H1 (cell line): ENCODE measurements at regions not wholly inside any gene's neighbourhood (a gene's known extent, or its start where the extent isn't known, plus 50 kb on each side); places are given as distances from the start of the nearest gene placed in this dataset.

Source experiments
- CTCF ChIA-PET: fragments of 300-600 bp; sonication (Branson Sonifier 250); formaldehyde crosslinking; loops from one replicate; lab custom pipeline; 2021; ENCODE audit not compliant: partially characterized antibody; lab: Charles Lee
- POLR2A ChIA-PET: fragments of 300-600 bp; sonication (Branson Sonifier 250); formaldehyde crosslinking; loops from one replicate; lab custom pipeline; 2021; ENCODE audit warnings: inconsistent platforms; ENCODE audit not compliant: partially characterized antibody; lab: Charles Lee
- DNase-seq, 2 experiments: peaks; one replicate each; pipeline versions ENCODE4 v3.0.0 to v3.0.0-alpha.2; 2010 to 2022; ENCODE audit warnings: low spot score in 2 of 2, low read depth in 1 of 2, mixed read lengths in 1 of 2
- FAIRE-seq: peaks from 2 replicates; lab custom pipeline; 2011; peaks lifted over from hg19 to GRCh38; lab: Jason Lieb, UNC
- H2AFZ ChIP-seq: 2 replicates; pipeline ENCODE4 v1.8.1; 2012; ENCODE audit warnings: low read length, inconsistent platforms
- H2AK5ac ChIP-seq: 2 replicates; pipeline ENCODE4 v1.6.1; 2013; ENCODE audit warnings: low read depth, low read length
- H2BK120ac ChIP-seq: replicated peaks from 2 replicates; pipeline ENCODE3; 2013; ENCODE audit warnings: low read depth, low read length, inconsistent platforms
- H2BK12ac ChIP-seq: 2 replicates; pipeline ENCODE4 v1.6.1; 2013; ENCODE audit warnings: low read depth, low read length
- H2BK15ac ChIP-seq: 2 replicates; pipeline ENCODE4 v1.6.1; 2013; ENCODE audit warnings: low read length
- H2BK20ac ChIP-seq: 2 replicates; pipeline ENCODE4 v1.6.1; 2013; ENCODE audit warnings: low read length
- H2BK5ac ChIP-seq: 2 replicates; pipeline ENCODE4 v1.6.1; 2013; ENCODE audit warnings: low read depth, low read length
- H3K14ac ChIP-seq: 2 replicates; pipeline ENCODE4 v1.6.1; 2013; ENCODE audit warnings: inconsistent platforms; ENCODE audit not compliant: insufficient read length
- H3K18ac ChIP-seq: 2 replicates; pipeline ENCODE4 v1.6.1; 2013; ENCODE audit warnings: low read length; ENCODE audit errors: extremely low read depth
- H3K23ac ChIP-seq: 2 replicates; pipeline ENCODE4 v1.6.1; 2013; ENCODE audit warnings: inconsistent platforms; ENCODE audit not compliant: insufficient read length
- H3K23me2 ChIP-seq: 2 replicates; pipeline ENCODE4 v1.6.1; 2013; ENCODE audit warnings: low read depth, low read length
- H3K27ac ChIP-seq: 2 replicates; pipeline ENCODE4 v1.6.1; 2011; ENCODE audit warnings: low read depth, low read length, inconsistent platforms
- H3K27me3 ChIP-seq, 4 experiments: replicated peaks in 1 of 4; 1 replicate in 1 of 4; 2 replicates in 3 of 4; pipeline versions ENCODE4 v1.6.1 to v1.8.1; 2011 to 2013; ENCODE audit warnings: low read length in 3 of 4, mild to moderate bottlenecking in 3 of 4, inconsistent platforms in 2 of 4, mixed read lengths in 2 of 4, moderate library complexity in 1 of 4; ENCODE audit not compliant: control insufficient read depth in 3 of 4, insufficient read depth in 3 of 4; ENCODE audit errors: extremely low read depth in 1 of 4
- H3K36me3 ChIP-seq, 4 experiments: 2 replicates each; pipeline versions ENCODE4 v1.6.1 to v1.8.1; 2011 to 2013; ENCODE audit warnings: mild to moderate bottlenecking in 4 of 4, low read length in 3 of 4, moderate library complexity in 2 of 4, control low read depth in 1 of 4, inconsistent platforms in 1 of 4; ENCODE audit not compliant: insufficient read depth in 4 of 4, control insufficient read depth in 2 of 4
- H3K4ac ChIP-seq: replicated peaks from 2 replicates; pipeline ENCODE3; 2013; ENCODE audit warnings: low read length, low read depth, mixed read lengths, inconsistent platforms; ENCODE audit not compliant: insufficient read length
- H3K4me1 ChIP-seq, 4 experiments: replicated peaks in 1 of 4; 1 replicate in 1 of 4; 2 replicates in 3 of 4; pipeline versions ENCODE4 v1.6.1 to v1.8.1; 2011 to 2013; ENCODE audit warnings: low read length in 3 of 4, inconsistent platforms in 2 of 4, mixed read lengths in 1 of 4; ENCODE audit not compliant: insufficient read depth in 4 of 4, control insufficient read depth in 3 of 4
- H3K4me2 ChIP-seq, 2 experiments: 2 replicates each; pipeline versions ENCODE4 v1.6.1 to v1.8.1; 2011 to 2013; ENCODE audit warnings: low read depth in 2 of 2, low read length in 2 of 2, control low read depth in 1 of 2, inconsistent platforms in 1 of 2, mild to moderate bottlenecking in 1 of 2; ENCODE audit not compliant: insufficient read depth in 1 of 2
- H3K4me3 ChIP-seq, 4 experiments: fragments of 200-600, 300-600 bp in 1 of 4; sonication (generic), shearing (Covaris generic), sonication (Bioruptor Twin) in 1 of 4; 2 replicates each; pipeline versions ENCODE4 v1.5.1 to v1.8.1; 2011 to 2016; ENCODE audit warnings: low read length in 4 of 4, low read depth in 3 of 4, control low read depth in 2 of 4, inconsistent platforms in 2 of 4, mild to moderate bottlenecking in 2 of 4, mixed read lengths in 1 of 4, moderate library complexity in 1 of 4; ENCODE audit not compliant: insufficient read depth in 2 of 4; ENCODE audit errors: extremely low read depth in 1 of 4
- H3K56ac ChIP-seq: replicated peaks from 2 replicates; pipeline ENCODE3; 2013; ENCODE audit warnings: low read depth, mild to moderate bottlenecking, mixed read lengths, low read length, inconsistent platforms; ENCODE audit not compliant: insufficient read length
- H3K79me1 ChIP-seq: 2 replicates; pipeline ENCODE4 v1.6.1; 2013; ENCODE audit warnings: low read depth, low read length, control low read depth
- H3K79me2 ChIP-seq, 2 experiments: 2 replicates each; pipeline versions ENCODE4 v1.6.1 to v1.8.1; 2012 to 2013; ENCODE audit warnings: low read length in 2 of 2, mild to moderate bottlenecking in 2 of 2, inconsistent platforms in 1 of 2; ENCODE audit not compliant: insufficient read depth in 2 of 2, control insufficient read depth in 1 of 2
- H3K9ac ChIP-seq, 4 experiments: replicated peaks in 1 of 4; 1 replicate in 1 of 4; 2 replicates in 3 of 4; pipeline versions ENCODE4 v1.6.1 to v1.8.1; 2011 to 2013; ENCODE audit warnings: low read depth in 3 of 4, low read length in 3 of 4, control low read depth in 2 of 4, mild to moderate bottlenecking in 2 of 4, moderate library complexity in 2 of 4, inconsistent platforms in 1 of 4; ENCODE audit errors: extremely low read depth in 1 of 4
- H3K9me3 ChIP-seq, 2 experiments: 2 replicates each; pipeline versions ENCODE4 v1.6.1 to v1.8.1; 2012 to 2013; ENCODE audit warnings: mild to moderate bottlenecking in 2 of 2, moderate library complexity in 2 of 2, control low read depth in 1 of 2, inconsistent platforms in 1 of 2, low read depth in 1 of 2, low read length in 1 of 2, mixed read lengths in 1 of 2; ENCODE audit not compliant: insufficient read depth in 2 of 2
- H4K20me1 ChIP-seq, 2 experiments: replicated peaks in 1 of 2; 2 replicates each; pipeline versions ENCODE3 to v1.8.1; 2011 to 2013; ENCODE audit warnings: inconsistent platforms in 2 of 2, low read length in 2 of 2, mild to moderate bottlenecking in 1 of 2; ENCODE audit not compliant: insufficient read depth in 2 of 2, control insufficient read depth in 1 of 2
- H4K5ac ChIP-seq: 2 replicates; pipeline ENCODE4 v1.6.1; 2013; ENCODE audit warnings: low read length, low read depth, mixed read lengths, inconsistent platforms; ENCODE audit not compliant: insufficient read length
- H4K8ac ChIP-seq: 2 replicates; pipeline ENCODE4 v1.8.0; 2013; ENCODE audit warnings: mild to moderate bottlenecking, moderate library complexity, low read length, inconsistent platforms; ENCODE audit not compliant: insufficient read depth; ENCODE audit errors: extremely low read depth
- H4K91ac ChIP-seq: replicated peaks from 2 replicates; pipeline ENCODE3; 2013; ENCODE audit warnings: low read length, mixed read lengths, inconsistent platforms; ENCODE audit not compliant: insufficient read length
- ATF2 ChIP-seq: IDR thresholded peaks from 2 replicates; pipeline ENCODE4 v1.6.1; 2012; ENCODE audit warnings: low read length, inconsistent platforms
- CBX8 ChIP-seq: fragments of 300-800, 300-1000 bp; sonication (generic); IDR thresholded peaks from 2 replicates; pipeline ENCODE4 v1.7.1; 2016; ENCODE audit warnings: low read depth, low read length, borderline replicate concordance
- EGR1 ChIP-seq: IDR thresholded peaks from 2 replicates; pipeline ENCODE4 v1.6.1; 2011; ENCODE audit warnings: low read depth, low read length, borderline replicate concordance
- GABPA ChIP-seq: IDR thresholded peaks from 2 replicates; pipeline ENCODE4 v1.6.1; 2011; ENCODE audit warnings: mild to moderate bottlenecking, low read length, moderate library complexity, borderline replicate concordance; ENCODE audit not compliant: insufficient read depth
- HDAC2 ChIP-seq, 2 experiments: fragments of 300-600 bp in 1 of 2; sonication (generic) in 1 of 2; IDR thresholded peaks; 2 replicates each; pipeline ENCODE4 v1.6.1; 2011 to 2012; ENCODE audit warnings: low read depth in 2 of 2, low read length in 2 of 2, mild to moderate bottlenecking in 2 of 2, moderate library complexity in 2 of 2, borderline replicate concordance in 1 of 2, inconsistent platforms in 1 of 2
- KDM4A ChIP-seq: IDR thresholded peaks from one replicate; pipeline ENCODE4 v1.7.1; 2012; ENCODE audit warnings: low read depth, mild to moderate bottlenecking, moderate library complexity, low read length, inconsistent platforms; ENCODE audit not compliant: severe bottlenecking
- MAFK ChIP-seq: IDR thresholded peaks from 2 replicates; pipeline ENCODE4 v1.6.1; 2012; ENCODE audit warnings: low read depth, mild to moderate bottlenecking, improper control_type of control experiment, low read length
- NANOG ChIP-seq: IDR thresholded peaks from 2 replicates; pipeline ENCODE4 v1.6.1; 2011; ENCODE audit warnings: low read length, low read depth, mild to moderate bottlenecking, inconsistent platforms; ENCODE audit not compliant: insufficient read depth, poor library complexity, severe bottlenecking
- RFX5 ChIP-seq: IDR thresholded peaks from 2 replicates; pipeline ENCODE4 v1.6.1; 2011; ENCODE audit warnings: low read depth, low read length, improper control_type of control experiment, borderline replicate concordance
- SIRT6 ChIP-seq: IDR thresholded peaks from one replicate; pipeline ENCODE4 v1.7.1; 2012; ENCODE audit warnings: low read length, inconsistent platforms
- SIX5 ChIP-seq: IDR thresholded peaks from 2 replicates; pipeline ENCODE4 v1.6.1; 2011; ENCODE audit warnings: mild to moderate bottlenecking, low read depth, low read length
- SP2 ChIP-seq: IDR thresholded peaks from 2 replicates; pipeline ENCODE4 v1.6.1; 2012; ENCODE audit warnings: mild to moderate bottlenecking, low read length, inconsistent platforms
- TBP ChIP-seq: IDR thresholded peaks from 2 replicates; pipeline ENCODE4 v1.6.1; 2011; ENCODE audit warnings: low read depth, low read length, improper control_type of control experiment
- YY1 ChIP-seq: IDR thresholded peaks from 2 replicates; pipeline ENCODE4 v1.6.1; 2011; ENCODE audit warnings: low read depth, mild to moderate bottlenecking, low read length
- WGBS, 2 experiments: shearing (Covaris generic) in 1 of 2; methylation state at CpG; one replicate each; pipeline versions ENCODE4 v1.1.6 to v1.1.7; 2013 to 2015; ENCODE audit warnings: low lambda C conversion rate in 2 of 2, mixed read lengths in 2 of 2, inconsistent platforms in 1 of 2, low coverage in 1 of 2, missing lambda C conversion rate in 1 of 2; ENCODE audit not compliant: insufficient replicate concordance in 2 of 2, insufficient coverage in 1 of 2, insufficient read length in 1 of 2; ENCODE audit errors: extremely low coverage in 1 of 2, missing lambda C conversion rate in 1 of 2; 5-methylcytosine and 5-hydroxymethylcytosine counted together

- CTCF ChIA-PET, result no interaction called here
- Histone ChIP-seq H3K4me1 (no peaks in the 10 kb centered on the region; a peak in 1 of 7 replicates), H3K14ac (no peak overlapping the region), H4K8ac (no peak overlapping the region), H3K18ac (no peak overlapping the region), H3K4me3 (no peak overlapping the region), H2BK20ac (no peak overlapping the region; the same call in 1 of the 2 replicates), H2AFZ (peak overlapping the region; percentile 58; the same call in 1 of the 2 replicates), H3K9me3 (no peaks in the 10 kb centered on the region), H3K4ac (no peak overlapping the region), H4K91ac (no peak overlapping the region), H2BK120ac (no peak overlapping the region), H3K79me1 (no peaks in the 10 kb centered on the region), H2BK5ac (no peak overlapping the region), H3K27me3 (no peaks in the 10 kb centered on the region), H3K23me2 (no peaks in the 10 kb centered on the region), H3K23ac (no peak overlapping the region), H3K4me2 (no peak overlapping the region), H3K27ac (no peak overlapping the region), H2BK12ac (no peak overlapping the region), H3K79me2 (no peaks in the 10 kb centered on the region), H2AK5ac (no peak overlapping the region), H3K36me3 (no peaks in the 10 kb centered on the region), H3K9ac (no peak overlapping the region), H3K56ac (no peak overlapping the region), H4K20me1 (no peaks in the 10 kb centered on the region), H4K5ac (no peak overlapping the region), H2BK15ac (no peak overlapping the region)
- DNase-seq (no peak), FAIRE-seq (no peak)
- POLR2A ChIA-PET, result no interaction called here
- WGBS, 2 experiments, result 91% methylated on average over 5 of the region's 5 CpGs; no CpG with 5 or more reads in 1 of the 2 experiments
- TF ChIP-seq GABPA, result no peak
- no peak for TF ChIP-seq SIRT6
- no peak for TF ChIP-seq RFX5
- TF ChIP-seq ATF2, result no peak
- TF ChIP-seq SP2, result no peak
- no peak for TF ChIP-seq TBP
- TF ChIP-seq SIX5, result no peak
- TF ChIP-seq KDM4A, result no peak
- TF ChIP-seq MAFK, result no peak
- no peak for TF ChIP-seq NANOG
- TF ChIP-seq YY1, result no peak
- no peak for TF ChIP-seq HDAC2 (IDR thresholded peaks at IDR 0.05; ENCODE audit: borderline replicate concordance in 1 of 2, low read depth in 2 of 2, low read length in 2 of 2)
- no peak for TF ChIP-seq CBX8
- no peak for TF ChIP-seq EGR1
Observed at GRCh38 chr1:3981261-3981660, 81.2 kb upstream of the C1orf174 start.
